Stimulated activated CD4-positive, alpha-beta T cell treated with anti-CD3 and anti-CD28 coated beads, Interleukin-15, amount 100 ng/mL, for 48 hours (primary cell): ENCODE measurements at regions not wholly inside any gene's neighbourhood (a gene's known extent, or its start where the extent isn't known, plus 50 kb on each side); places are given as distances from the start of the nearest gene placed in this dataset.

Experiments
- DNase-seq, 2 donors: peaks; one replicate each; pipeline ENCODE4 v3.0.0-alpha.2; 2020; ENCODE audit warnings: low read depth in 2 of 2

GRCh38 chr15:38046257-38047051 lies 112.0 kb downstream of the TMCO5A start:
- DNase-seq = no peak

GRCh38 chr15:38048001-38048455 lies 113.6 kb downstream of the TMCO5A start:
- DNase-seq = no peak

DNA sequence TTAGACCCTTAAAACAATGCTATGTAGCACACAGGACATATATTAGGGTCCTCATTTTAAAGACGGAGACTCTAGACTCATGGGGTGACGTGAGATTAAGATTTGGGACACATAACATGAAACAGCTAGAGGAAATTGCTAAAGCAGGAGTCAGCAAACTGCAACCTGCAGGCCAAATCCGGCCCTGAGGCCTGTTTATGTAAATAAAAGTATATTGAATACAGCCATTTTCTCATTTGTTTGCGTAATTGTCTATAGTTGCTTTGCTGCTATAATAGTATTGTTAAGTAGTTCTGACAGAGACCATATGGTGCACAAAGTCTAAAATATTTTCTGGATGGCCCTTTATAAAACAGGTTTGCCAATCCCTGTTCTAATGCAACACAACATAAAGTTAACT lies 115.5 kb downstream of the TMCO5A start:
- DNase-seq = no peak

- no peak for DNase-seq
Measured at GRCh38 chr15:38050529-38051448, 116.3 kb downstream of the TMCO5A start.

- DNase-seq = no peak
Measured at GRCh38 chr15:38053205-38053604, 118.8 kb downstream of the TMCO5A start.

GRCh38 chr15:38053776-38054175 lies 119.3 kb downstream of the TMCO5A start:
- DNase-seq = no peak

GRCh38 chr15:38054488-38054887 lies 120.0 kb downstream of the TMCO5A start:
- no peak for DNase-seq

DNA sequence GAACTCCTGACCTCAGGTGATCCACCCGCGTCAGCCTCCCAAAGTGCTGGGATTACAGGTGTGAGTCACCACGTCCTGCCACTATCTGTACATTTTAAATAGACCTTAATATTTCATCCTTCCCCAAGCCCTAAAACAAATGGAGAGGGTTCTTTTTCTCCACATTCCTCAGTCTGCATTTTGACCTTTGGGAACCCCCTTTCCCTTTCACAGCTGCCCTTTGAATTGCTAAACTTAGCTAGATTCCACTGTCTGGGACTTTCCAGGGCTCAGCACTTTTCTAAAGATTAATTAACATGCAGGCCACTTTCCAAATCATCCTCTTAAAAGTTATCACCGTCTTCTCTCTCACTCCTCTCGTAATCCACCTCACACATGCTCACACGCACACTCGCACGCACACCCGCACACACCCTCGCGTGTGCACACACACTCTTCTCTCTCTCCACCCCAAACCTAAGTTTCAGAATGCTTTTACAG lies 124.2 kb downstream of the TMCO5A start:
- no peak for DNase-seq

GRCh38 chr15:38059665-38060064 lies 125.2 kb downstream of the TMCO5A start:
- no peak for DNase-seq

GRCh38 chr15:38061856-38062649 lies 127.6 kb downstream of the TMCO5A start:
- no peak for DNase-seq

DNA sequence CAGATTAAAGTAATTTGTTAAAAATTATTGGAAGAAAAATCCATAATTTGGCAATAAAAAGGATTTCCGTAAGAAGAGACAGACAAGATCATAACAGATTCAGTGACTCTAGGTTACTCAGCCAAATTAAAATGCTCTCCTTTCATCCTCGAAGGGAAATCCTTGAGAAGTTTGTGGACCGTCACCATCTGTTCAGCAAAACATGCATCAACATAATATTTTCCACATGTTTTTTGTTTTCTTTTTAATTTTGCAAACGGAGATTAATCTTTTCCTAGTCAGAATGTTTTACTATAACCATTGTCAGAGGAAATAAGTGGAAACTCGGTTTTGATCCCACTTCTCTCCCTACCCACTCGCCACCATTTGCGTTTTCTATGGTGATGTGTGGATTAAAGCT lies 128.3 kb downstream of the TMCO5A start:
- DNase-seq = no peak

DNA sequence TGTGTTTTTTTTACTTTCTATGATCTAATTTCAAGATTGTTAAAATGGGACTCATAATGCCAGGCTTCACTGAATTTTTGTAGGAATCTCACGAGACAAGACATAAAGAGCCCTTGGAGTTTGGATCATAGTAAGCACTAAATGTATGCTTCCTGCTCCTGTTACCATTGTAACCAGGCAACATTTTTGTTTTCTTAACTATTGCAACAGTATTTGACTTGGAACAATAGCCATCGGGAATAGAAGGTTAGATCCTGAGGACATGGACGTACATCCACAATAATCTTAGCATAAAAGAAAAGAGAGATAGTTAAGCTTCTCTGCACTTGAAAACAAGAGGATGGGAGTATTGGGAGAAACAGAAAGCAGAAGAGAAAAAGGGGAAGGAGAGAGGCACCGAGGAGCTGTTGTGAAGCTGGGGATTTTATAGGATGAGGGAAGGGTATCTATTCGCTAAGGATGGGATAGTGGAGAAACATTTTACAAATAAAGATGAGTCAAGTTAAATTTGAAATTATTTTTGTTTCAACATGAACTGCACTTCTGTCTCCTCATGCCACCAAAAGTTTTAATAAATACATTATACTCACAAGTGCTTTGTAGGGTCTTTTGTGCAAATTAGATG lies 131.4 kb downstream of the TMCO5A start:
- DNase-seq = no peak

GRCh38 chr15:38066612-38067011 lies 132.2 kb downstream of the TMCO5A start:
- DNase-seq = no peak

DNA sequence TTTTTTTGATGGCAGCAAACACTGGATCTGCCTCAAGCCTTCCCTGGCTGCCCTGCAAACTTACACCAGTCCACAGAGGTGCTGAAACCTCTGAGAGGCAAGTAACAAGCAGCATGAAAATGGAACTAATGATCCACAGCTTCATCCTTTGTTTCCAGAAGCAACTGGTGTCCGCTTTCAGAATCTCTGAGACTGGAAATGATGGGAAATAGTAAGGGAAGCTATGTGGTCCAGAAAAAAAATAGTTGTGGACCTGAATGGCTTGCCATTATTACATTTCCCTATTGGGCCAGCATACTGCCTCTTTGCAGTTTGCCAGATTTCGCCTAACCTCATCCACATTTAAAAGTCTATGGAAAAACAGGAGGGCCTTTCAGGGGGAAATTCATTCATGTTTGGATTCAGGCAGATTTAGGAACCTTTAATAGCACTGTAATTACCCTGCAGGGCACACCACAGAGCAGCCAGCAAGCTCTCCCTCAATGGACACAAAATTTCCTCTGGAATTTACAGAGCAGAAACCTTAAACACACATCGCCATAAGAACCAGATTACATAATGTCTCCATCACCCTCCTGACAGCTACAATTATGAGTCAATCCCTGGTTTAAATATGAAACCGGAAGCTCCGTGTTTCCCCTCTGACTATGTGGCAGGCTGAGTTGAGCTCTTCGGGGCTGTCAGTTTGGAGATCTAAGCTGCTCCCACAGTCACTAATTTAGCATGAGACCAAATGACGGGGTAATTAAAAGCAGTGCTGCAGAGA lies 134.4 kb downstream of the TMCO5A start:
- peak in 1 of 2 donors; percentile 9 for DNase-seq

- DNase-seq = no peak
Measured at GRCh38 chr15:38069511-38070011, 135.1 kb downstream of the TMCO5A start.

DNA sequence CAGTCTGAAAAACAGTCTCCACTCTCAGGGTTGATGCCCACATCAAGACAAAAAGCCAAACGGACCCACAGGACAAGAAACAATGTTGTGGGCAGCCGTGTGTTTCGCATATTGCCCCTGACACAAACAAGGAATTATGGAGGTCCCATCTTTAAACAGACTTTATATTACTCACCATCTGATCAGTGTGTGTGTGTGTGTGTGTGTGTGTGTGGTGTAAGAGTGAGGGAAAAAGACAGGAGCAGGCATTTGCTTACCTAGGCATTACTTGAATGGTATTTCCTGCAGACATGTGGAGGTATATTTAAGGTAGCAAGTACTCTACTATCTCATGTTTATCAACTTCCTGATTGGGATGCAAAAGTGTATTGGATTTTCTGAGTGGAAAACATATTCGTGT lies 136.3 kb downstream of the TMCO5A start:
- DNase-seq = no peak

DNA sequence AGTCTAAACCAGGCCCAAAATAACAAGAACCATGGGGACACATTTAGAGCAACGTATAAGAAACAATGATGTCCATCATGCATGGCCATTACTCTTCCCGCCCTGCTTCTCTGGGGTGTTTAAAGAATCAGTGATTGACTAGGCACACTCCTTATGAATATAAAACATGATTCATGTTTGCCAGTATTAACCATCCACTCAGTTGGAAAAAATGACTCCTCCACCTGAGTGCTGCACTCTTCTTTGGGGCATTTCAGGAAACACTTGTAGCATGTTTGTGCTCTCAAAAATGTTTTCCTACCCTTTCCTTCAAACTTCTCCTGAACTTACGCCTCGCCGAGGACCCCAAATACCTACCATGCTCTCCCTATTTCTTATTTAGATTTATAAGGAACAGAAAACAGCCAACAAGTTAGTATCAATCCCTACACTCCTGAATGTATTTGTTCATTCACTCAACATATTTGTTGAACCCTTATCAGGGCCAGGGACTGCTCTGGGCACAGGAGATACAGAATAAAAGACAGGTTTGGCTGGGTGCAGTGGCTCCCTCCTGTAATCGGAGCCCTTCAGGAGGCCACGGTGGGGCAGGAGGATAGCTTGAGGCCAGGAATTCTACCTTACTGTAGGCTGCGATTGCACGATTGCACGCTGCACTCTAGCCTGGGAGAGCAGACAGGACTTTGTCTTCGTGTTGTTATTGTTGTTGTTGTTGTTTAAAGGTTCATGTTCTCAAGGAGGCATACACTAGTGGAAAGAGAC lies 137.0 kb downstream of the TMCO5A start:
- no peak for DNase-seq

GRCh38 chr15:38072007-38072347 lies 137.5 kb downstream of the TMCO5A start:
- DNase-seq = no peak

DNA sequence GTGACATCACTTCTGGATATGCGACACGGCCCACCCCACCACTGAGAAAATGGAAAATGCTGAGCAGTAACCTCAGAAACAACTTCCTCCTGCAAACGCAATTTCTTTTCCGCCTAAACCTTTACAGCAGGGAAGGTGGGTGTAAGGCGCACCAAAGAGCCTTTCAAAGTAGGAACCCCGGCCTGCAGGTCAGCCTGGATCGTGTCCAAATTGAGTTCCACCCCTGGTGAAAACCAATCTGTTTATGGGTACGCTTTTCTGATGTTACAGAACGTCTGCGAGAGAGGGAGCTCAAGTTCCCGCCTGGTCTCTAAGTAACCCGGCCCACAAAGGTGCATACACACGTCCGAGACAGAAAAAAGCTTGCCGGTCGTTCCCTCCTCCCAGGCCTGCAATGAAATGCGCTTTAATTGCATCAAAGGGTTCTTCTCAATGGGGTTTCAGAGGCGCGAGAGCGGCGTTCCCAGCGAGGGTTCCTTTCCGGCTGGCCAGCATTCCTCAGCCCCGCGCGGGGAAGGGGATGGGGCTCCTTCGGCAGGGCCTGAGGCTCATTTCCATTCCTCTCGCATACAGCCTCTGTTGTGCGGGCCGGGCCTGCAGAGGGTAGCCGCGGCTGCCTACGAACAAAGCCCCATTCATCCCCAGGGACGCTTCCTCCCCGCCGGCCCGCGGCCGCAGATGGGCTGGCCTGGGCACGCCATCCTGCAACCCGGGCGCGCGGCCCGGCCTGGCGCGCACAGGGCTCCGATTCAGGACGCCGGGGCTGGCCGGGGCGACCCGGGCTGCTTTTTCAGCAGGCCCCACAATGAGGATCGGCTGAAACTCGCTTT lies 138.1 kb downstream of the TMCO5A start:
- DNase-seq = no peak
